ENCODE measurements at regions not wholly inside any gene's neighbourhood (a gene's known extent, or its start where the extent isn't known, plus 50 kb on each side); places are given as distances from the start of the nearest gene placed in this dataset.

DNA sequence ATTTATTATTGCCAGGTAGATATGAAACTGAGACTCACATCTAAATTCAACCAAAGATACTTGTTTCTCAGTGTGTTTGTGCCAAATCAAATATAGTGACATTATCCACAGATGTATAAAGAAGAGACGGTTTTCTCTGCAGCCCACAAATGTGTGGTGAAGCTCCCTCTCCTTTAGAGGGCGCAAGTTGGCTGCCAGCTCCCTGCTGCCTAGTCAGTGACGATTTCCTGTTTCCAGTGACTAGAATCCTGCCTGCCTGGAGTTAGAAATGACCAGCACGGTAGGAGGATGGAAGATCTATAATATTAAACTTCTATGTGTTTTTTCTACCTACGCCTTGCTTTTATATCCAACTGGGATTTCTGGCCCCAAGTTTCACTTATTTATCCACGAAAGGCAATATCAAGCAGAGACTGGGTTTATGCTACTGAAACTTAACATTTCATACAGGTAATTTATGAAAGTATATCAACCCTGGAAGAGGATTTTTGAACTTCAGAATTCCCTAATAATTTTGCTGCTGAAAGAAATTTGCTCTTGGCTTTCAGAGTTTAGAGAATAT lies 1793.7 kb upstream of the TENM3 start:
- H3K36me3 ChIP-seq (ENCODE audit: control insufficient read depth, insufficient read depth, low read length), result no peaks in the 10 kb centered on the region
- peak; percentile 33 to 37 for DNase-seq
- H3K27me3 ChIP-seq (ENCODE audit: control insufficient read depth, insufficient read depth, low read length), result no peaks in the 10 kb centered on the region
- H3K9me3 ChIP-seq (ENCODE audit: control insufficient read depth, low read depth, low read length), result no peaks in the 10 kb centered on the region
- 100% methylated on average over 1 of the region's 6 CpGs for WGBS (ENCODE audit: insufficient coverage, low lambda C conversion rate)
- H3K4me3 ChIP-seq (ENCODE audit: low read length), result no peak overlapping the region
- no peak overlapping the region for H3K27ac ChIP-seq (ENCODE audit: low read length)
- no peaks in the 10 kb centered on the region for H3K4me1 ChIP-seq (ENCODE audit: control insufficient read depth, insufficient read depth, low read length)

DNA sequence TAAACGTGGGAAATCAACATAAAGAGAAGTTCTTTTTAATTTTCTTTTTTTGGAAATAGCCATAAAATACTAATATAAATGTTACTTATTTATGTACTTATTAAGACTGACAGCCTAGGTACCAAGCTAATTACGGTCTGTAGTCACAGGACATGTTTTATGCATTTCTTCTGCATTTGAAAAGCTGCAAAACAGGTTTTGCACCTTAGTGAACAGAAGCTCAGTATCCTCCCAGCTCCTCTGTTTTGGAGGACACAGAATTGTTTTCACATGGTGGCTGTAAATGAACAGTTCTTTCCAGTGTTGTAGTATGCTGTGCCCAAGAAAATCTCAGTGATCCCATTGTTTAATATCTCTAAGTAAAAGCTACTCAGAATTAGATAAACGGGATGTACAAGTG lies 1788.0 kb upstream of the TENM3 start:
- Histone ChIP-seq H3K27me3 (ENCODE audit: control insufficient read depth, insufficient read depth, low read length) (no peaks in the 10 kb centered on the region), H3K4me1 (ENCODE audit: control insufficient read depth, insufficient read depth, low read length) (no peaks in the 10 kb centered on the region), H3K4me3 (ENCODE audit: low read length) (no peak overlapping the region), H3K27ac (ENCODE audit: low read length) (no peak overlapping the region), H3K9me3 (ENCODE audit: control insufficient read depth, low read depth, low read length) (no peaks in the 10 kb centered on the region), H3K36me3 (ENCODE audit: control insufficient read depth, insufficient read depth, low read length) (no peaks in the 10 kb centered on the region)
- peak in 1 of 2 donors; percentile 23 for DNase-seq
- WGBS (ENCODE audit: insufficient coverage, low lambda C conversion rate), result 33% methylated on average over 3 of the region's 3 CpGs

DNA sequence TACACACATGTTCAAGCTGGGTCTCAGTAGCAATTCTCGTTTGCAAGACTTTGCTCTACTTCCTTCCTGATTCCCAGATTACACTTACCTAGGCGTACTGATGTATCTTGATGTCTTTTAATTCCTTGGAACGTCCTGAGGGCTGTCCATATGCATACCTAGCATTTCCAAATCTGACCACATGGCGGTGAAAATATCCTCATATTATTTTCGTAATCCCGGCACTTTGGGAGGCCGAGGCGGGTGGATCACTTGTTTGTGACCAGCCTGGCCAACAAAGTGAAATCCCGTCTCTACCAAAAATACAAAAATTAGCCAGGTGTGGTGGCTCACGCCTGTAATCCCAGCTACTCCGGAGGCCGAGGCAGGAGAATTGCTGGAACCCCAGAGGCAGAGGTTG lies 1786.3 kb upstream of the TENM3 start:
- no peak overlapping the region for H3K4me3 ChIP-seq (ENCODE audit: low read length)
- DNase-seq, result no peak
- no peaks in the 10 kb centered on the region for H3K4me1 ChIP-seq (ENCODE audit: control insufficient read depth, insufficient read depth, low read length)
- no peaks in the 10 kb centered on the region for H3K27me3 ChIP-seq (ENCODE audit: control insufficient read depth, insufficient read depth, low read length)
- H3K27ac ChIP-seq (ENCODE audit: low read length), result no peak overlapping the region
- no peaks in the 10 kb centered on the region for H3K36me3 ChIP-seq (ENCODE audit: control insufficient read depth, insufficient read depth, low read length)
- 96% methylated on average over 3 of the region's 12 CpGs for WGBS (ENCODE audit: insufficient coverage, low lambda C conversion rate)
- no peaks in the 10 kb centered on the region for H3K9me3 ChIP-seq (ENCODE audit: control insufficient read depth, low read depth, low read length)

DNA sequence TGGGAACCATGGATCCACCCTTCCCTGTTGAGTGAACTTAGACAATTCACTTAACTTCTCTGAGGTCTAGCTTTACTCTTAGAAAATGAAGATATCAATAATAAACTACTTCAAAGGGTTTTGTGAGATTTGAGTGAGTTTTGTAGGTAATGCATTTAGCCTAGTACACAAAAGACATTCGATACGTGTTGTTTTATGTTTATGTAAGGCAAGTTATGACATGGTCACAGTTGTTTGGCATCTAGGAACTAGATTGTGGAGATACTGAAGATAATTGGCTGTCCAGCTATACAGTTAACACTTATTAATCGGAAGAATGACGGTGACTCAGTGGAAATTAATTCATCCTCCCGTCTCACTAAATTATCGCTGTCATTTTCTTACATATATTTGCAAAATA lies 1781.1 kb upstream of the TENM3 start:
- Histone ChIP-seq H3K27ac (ENCODE audit: low read length) (no peak overlapping the region), H3K27me3 (ENCODE audit: control insufficient read depth, insufficient read depth, low read length) (no peaks in the 10 kb centered on the region), H3K4me1 (ENCODE audit: control insufficient read depth, insufficient read depth, low read length) (no peaks in the 10 kb centered on the region), H3K36me3 (ENCODE audit: control insufficient read depth, insufficient read depth, low read length) (no peaks in the 10 kb centered on the region), H3K4me3 (ENCODE audit: low read length) (no peak overlapping the region), H3K9me3 (ENCODE audit: control insufficient read depth, low read depth, low read length) (no peaks in the 10 kb centered on the region)
- WGBS (ENCODE audit: insufficient coverage, low lambda C conversion rate), result 100% methylated on average over 3 of the region's 6 CpGs
- DNase-seq, result no peak

DNA sequence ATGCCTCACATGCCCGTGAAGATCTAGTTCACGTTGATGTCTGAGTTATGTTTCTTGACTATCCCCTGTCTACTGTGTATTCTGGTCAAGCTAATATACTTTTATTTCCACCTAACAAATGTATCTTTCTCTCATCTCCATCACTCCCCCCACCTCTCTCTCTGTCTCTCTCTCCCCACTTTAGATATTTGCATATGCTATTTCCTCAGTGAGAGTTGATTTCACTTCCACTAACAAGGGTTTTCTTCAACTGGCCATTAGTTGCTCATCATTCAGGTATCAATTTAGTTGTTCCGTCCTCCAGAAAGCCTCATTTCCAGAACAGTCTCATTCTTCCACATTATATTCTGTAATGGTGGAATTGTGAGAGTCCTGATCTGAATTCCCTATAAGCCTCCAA lies 1777.8 kb upstream of the TENM3 start:
- no peaks in the 10 kb centered on the region for H3K36me3 ChIP-seq (ENCODE audit: control insufficient read depth, insufficient read depth, low read length)
- WGBS (ENCODE audit: insufficient coverage, low lambda C conversion rate), result 100% methylated on average over 2 of the region's 3 CpGs
- H3K27me3 ChIP-seq (ENCODE audit: control insufficient read depth, insufficient read depth, low read length), result no peaks in the 10 kb centered on the region
- H3K27ac ChIP-seq (ENCODE audit: low read length), result no peak overlapping the region
- H3K9me3 ChIP-seq (ENCODE audit: control insufficient read depth, low read depth, low read length), result no peaks in the 10 kb centered on the region
- DNase-seq, result no peak
- H3K4me3 ChIP-seq (ENCODE audit: low read length), result no peak overlapping the region
- H3K4me1 ChIP-seq (ENCODE audit: control insufficient read depth, insufficient read depth, low read length), result no peaks in the 10 kb centered on the region

DNA sequence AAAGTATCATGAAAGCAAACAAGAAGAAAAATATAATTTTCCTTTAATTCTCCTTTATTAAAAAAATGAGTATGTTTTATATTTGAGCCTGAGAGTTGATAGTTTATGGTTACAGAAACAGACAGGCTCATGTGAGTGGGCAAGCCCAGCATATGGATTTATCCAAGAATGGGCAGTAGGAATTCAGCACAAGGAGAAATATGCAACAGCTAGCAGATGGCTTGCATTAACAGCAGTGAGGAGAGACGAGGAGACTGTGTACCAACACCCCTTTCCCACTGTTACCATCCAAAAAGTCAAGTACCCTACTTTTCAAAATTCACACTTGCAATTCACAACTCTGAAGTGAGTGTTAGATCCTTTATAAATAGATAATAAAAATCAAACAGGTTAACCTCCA lies 1760.2 kb upstream of the TENM3 start:
- Histone ChIP-seq H3K4me3 (ENCODE audit: low read length) (no peak overlapping the region), H3K27me3 (ENCODE audit: control insufficient read depth, insufficient read depth, low read length) (no peaks in the 10 kb centered on the region), H3K4me1 (ENCODE audit: control insufficient read depth, insufficient read depth, low read length) (no peaks in the 10 kb centered on the region), H3K27ac (ENCODE audit: low read length) (no peak overlapping the region), H3K36me3 (ENCODE audit: control insufficient read depth, insufficient read depth, low read length) (no peaks in the 10 kb centered on the region), H3K9me3 (ENCODE audit: control insufficient read depth, low read depth, low read length) (no peaks in the 10 kb centered on the region)
- no CpG with 5 or more reads among the region's 1 CpG for WGBS (ENCODE audit: insufficient coverage, low lambda C conversion rate)
- no peak for DNase-seq

DNA sequence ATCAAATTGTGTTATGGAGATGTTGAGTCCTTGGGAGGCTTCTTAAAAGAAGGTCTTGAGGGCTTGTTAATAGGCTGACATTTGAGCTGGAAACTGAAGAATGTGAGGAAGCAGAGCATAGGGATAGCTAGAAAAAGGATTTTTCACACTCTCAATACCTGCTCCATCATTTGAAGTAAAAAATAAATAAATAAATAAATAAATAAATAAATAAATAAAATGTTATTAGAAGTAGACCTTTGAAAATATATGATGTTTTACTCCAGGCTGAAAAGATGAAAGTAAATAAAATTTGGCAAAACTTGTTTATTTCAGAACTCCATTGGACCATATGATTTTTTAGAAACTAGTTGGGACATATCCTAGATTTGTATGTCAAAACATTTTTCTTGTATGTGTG lies 1757.8 kb upstream of the TENM3 start:
- H3K27ac ChIP-seq (ENCODE audit: low read length), result no peak overlapping the region
- no peaks in the 10 kb centered on the region for H3K9me3 ChIP-seq (ENCODE audit: control insufficient read depth, low read depth, low read length)
- H3K4me1 ChIP-seq (ENCODE audit: control insufficient read depth, insufficient read depth, low read length), result no peaks in the 10 kb centered on the region
- no peaks in the 10 kb centered on the region for H3K27me3 ChIP-seq (ENCODE audit: control insufficient read depth, insufficient read depth, low read length)
- H3K4me3 ChIP-seq (ENCODE audit: low read length), result no peak overlapping the region
- no peaks in the 10 kb centered on the region for H3K36me3 ChIP-seq (ENCODE audit: control insufficient read depth, insufficient read depth, low read length)
- DNase-seq, result no peak

DNA sequence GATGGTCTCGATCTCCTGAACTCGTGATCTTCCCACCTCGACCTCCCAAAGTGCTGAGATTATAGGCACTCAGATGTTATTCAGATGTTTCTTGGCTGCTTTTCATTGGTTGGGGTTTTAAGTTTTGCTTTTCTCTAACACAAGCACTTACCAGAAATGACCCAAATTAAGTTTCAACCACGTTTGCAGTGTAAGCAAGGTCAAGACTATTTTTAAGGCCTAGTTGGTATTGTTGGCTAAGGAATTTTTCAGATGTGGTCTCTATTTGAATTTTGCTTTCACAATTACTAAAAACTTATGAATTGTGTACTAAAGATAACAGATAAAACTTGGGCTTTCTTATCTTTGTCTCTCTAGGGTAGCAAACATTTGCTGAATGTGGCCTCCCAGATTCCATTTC lies 1756.9 kb upstream of the TENM3 start:
- Histone ChIP-seq H3K4me3 (ENCODE audit: low read length) (no peak overlapping the region), H3K27ac (ENCODE audit: low read length) (no peak overlapping the region), H3K9me3 (ENCODE audit: control insufficient read depth, low read depth, low read length) (no peaks in the 10 kb centered on the region), H3K27me3 (ENCODE audit: control insufficient read depth, insufficient read depth, low read length) (no peaks in the 10 kb centered on the region), H3K4me1 (ENCODE audit: control insufficient read depth, insufficient read depth, low read length) (no peaks in the 10 kb centered on the region), H3K36me3 (ENCODE audit: control insufficient read depth, insufficient read depth, low read length) (no peaks in the 10 kb centered on the region)
- no peak for DNase-seq
- 100% methylated on average over 3 of the region's 4 CpGs for WGBS (ENCODE audit: insufficient coverage, low lambda C conversion rate)

DNA sequence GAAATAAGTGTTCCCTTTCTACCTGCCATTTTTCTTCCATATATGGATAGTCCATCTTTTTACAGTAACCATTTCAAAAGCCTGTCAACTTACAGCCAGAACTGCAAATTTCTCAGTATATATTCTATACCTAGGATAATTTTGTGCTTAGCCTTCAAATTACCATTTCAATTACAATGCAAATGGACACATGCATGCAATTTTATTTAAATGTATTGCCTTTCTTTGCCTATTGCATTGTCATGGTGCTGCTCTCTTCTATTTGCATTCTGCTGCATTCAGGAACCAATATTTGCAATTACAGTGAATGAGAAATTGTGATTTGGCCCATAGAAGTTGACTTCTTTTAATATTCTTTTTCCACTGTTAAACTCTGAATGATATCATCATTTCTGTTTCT lies 1753.4 kb upstream of the TENM3 start:
- Histone ChIP-seq H3K9me3 (ENCODE audit: control insufficient read depth, low read depth, low read length) (no peaks in the 10 kb centered on the region), H3K4me3 (ENCODE audit: low read length) (no peak overlapping the region), H3K27me3 (ENCODE audit: control insufficient read depth, insufficient read depth, low read length) (no peaks in the 10 kb centered on the region), H3K4me1 (ENCODE audit: control insufficient read depth, insufficient read depth, low read length) (no peaks in the 10 kb centered on the region), H3K27ac (ENCODE audit: low read length) (no peak overlapping the region), H3K36me3 (ENCODE audit: control insufficient read depth, insufficient read depth, low read length) (no peaks in the 10 kb centered on the region)
- DNase-seq, result no peak

DNA sequence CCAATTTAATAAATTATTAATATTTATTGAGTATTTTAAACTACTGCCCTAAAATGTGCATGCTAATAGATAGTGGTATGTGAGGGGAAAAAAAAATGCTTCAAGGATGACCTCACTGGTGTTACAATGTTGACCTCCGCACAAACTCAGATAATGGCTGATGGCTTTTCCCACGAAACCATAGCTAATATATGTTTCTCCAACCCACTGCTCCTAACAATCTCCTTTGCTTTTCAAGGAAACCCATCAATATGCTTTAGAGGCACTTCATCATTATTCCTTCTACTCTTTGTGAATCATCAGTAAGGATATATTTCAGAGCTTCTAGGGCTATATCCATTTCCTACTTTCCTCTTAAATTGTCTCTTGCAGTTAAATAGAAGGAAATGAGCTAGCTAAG lies 1752.0 kb upstream of the TENM3 start:
- H3K9me3 ChIP-seq (ENCODE audit: control insufficient read depth, low read depth, low read length), result no peaks in the 10 kb centered on the region
- no peaks in the 10 kb centered on the region for H3K27me3 ChIP-seq (ENCODE audit: control insufficient read depth, insufficient read depth, low read length)
- no peaks in the 10 kb centered on the region for H3K4me1 ChIP-seq (ENCODE audit: control insufficient read depth, insufficient read depth, low read length)
- H3K4me3 ChIP-seq (ENCODE audit: low read length), result no peak overlapping the region
- no peak overlapping the region for H3K27ac ChIP-seq (ENCODE audit: low read length)
- H3K36me3 ChIP-seq (ENCODE audit: control insufficient read depth, insufficient read depth, low read length), result no peaks in the 10 kb centered on the region
- DNase-seq, result no peak
- no CpG with 5 or more reads among the region's 2 CpGs for WGBS (ENCODE audit: insufficient coverage, low lambda C conversion rate)

DNA sequence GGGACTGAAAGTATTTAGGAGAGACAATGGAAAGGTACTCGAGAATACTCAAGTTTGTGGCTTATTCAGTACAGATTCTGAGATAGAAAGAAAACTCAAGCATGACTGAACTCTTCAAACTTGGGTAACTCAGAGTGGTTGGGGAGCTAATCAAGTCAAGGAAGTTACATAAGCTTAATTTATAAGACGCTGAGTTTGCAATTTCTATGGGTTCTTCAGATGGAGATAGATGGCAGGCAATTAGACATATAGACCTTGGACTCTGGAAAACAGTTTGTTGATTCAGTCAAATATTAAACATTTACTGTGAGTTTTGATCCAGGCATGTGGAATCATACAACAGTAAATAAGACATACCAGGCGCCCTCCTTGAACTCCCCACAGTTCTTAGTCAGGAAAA lies 1749.9 kb upstream of the TENM3 start:
- 80% methylated on average over 3 of the region's 3 CpGs for WGBS (ENCODE audit: insufficient coverage, low lambda C conversion rate)
- Histone ChIP-seq H3K4me3 (ENCODE audit: low read length) (no peak overlapping the region), H3K4me1 (ENCODE audit: control insufficient read depth, insufficient read depth, low read length) (no peaks in the 10 kb centered on the region), H3K9me3 (ENCODE audit: control insufficient read depth, low read depth, low read length) (no peaks in the 10 kb centered on the region), H3K27ac (ENCODE audit: low read length) (no peak overlapping the region), H3K27me3 (ENCODE audit: control insufficient read depth, insufficient read depth, low read length) (no peaks in the 10 kb centered on the region), H3K36me3 (ENCODE audit: control insufficient read depth, insufficient read depth, low read length) (no peaks in the 10 kb centered on the region)
- peak; percentile 5 to 6 for DNase-seq
